GM12891 (cell line): ENCODE measurements at regions not wholly inside any gene's neighbourhood (a gene's known extent, or its start where the extent isn't known, plus 50 kb on each side); places are given as distances from the start of the nearest gene placed in this dataset.

Experiments
- POLR2A ChIP-seq: IDR thresholded peaks from 2 replicates; pipeline ENCODE4 v1.6.1; 2011; ENCODE audit warnings: low read depth, low read length, control low read depth
- POLR2AphosphoS5 ChIP-seq: IDR thresholded peaks from 2 replicates; pipeline ENCODE4 v1.6.1; 2011; ENCODE audit warnings: low read depth, low read length, control low read depth
- POU2F2 ChIP-seq: IDR thresholded peaks from 2 replicates; pipeline ENCODE4 v1.6.1; 2011; ENCODE audit warnings: low read depth, mild to moderate bottlenecking, control low read depth, low read length, moderate library complexity
- TAF1 ChIP-seq: IDR thresholded peaks from 2 replicates; pipeline ENCODE4 v1.6.1; 2011; ENCODE audit warnings: low read depth, low read length, control low read depth

GRCh38 chr10:105827133-105827532, 1186.0 kb downstream of the SORCS3 start:
- TF ChIP-seq POLR2A (no peak), POU2F2 (no peak), POLR2AphosphoS5 (no peak), TAF1 (no peak)
